ENCODE measurements at regions not wholly inside any gene's neighbourhood (a gene's known extent, or its start where the extent isn't known, plus 50 kb on each side); places are given as distances from the start of the nearest gene placed in this dataset.

DNA sequence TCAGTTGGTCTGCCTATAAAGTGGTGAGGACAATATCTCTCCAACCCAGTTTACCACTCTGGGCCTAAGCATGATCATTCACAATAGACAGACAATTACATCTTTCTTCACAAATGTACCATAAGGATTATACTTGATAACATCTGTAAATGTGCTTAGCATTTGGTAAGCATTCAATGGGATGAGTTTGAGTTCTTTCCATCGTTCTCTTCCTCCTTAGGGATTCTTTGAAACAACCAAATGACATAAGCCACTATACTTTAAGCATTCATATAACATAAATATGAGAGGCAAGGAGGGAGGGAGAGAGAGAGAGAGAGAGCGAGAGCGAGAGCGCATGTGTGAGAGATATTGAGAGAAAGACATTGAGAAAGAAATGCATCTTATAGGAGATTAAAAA is 303.3 kb upstream of the CBLB start:
- TF ChIP-seq POLR2AphosphoS5 (IDR thresholded peaks at IDR 0.05; ENCODE audit: low read depth, low read length) = no peak
- no peak for TF ChIP-seq TEAD4 (IDR thresholded peaks at IDR 0.05; ENCODE audit: borderline replicate concordance, insufficient read depth)
- TF ChIP-seq RFX5 (IDR thresholded peaks at IDR 0.05; ENCODE audit: low read length) = no peak
- no peak for TF ChIP-seq NRF1 (IDR thresholded peaks at IDR 0.05; ENCODE audit: low read depth, low read length)
- TF ChIP-seq, protein P1, sequence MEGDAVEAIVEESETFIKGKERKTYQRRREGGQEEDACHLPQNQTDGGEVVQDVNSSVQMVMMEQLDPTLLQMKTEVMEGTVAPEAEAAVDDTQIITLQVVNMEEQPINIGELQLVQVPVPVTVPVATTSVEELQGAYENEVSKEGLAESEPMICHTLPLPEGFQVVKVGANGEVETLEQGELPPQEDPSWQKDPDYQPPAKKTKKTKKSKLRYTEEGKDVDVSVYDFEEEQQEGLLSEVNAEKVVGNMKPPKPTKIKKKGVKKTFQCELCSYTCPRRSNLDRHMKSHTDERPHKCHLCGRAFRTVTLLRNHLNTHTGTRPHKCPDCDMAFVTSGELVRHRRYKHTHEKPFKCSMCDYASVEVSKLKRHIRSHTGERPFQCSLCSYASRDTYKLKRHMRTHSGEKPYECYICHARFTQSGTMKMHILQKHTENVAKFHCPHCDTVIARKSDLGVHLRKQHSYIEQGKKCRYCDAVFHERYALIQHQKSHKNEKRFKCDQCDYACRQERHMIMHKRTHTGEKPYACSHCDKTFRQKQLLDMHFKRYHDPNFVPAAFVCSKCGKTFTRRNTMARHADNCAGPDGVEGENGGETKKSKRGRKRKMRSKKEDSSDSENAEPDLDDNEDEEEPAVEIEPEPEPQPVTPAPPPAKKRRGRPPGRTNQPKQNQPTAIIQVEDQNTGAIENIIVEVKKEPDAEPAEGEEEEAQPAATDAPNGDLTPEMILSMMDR (IDR thresholded peaks at IDR 0.05) = no peak
- TF ChIP-seq, protein P2, sequence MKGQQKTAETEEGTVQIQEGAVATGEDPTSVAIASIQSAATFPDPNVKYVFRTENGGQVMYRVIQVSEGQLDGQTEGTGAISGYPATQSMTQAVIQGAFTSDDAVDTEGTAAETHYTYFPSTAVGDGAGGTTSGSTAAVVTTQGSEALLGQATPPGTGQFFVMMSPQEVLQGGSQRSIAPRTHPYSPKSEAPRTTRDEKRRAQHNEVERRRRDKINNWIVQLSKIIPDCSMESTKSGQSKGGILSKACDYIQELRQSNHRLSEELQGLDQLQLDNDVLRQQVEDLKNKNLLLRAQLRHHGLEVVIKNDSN (IDR thresholded peaks at IDR 0.05; ENCODE audit: borderline replicate concordance, low read depth) = no peak
- no peak for TF ChIP-seq NFIC (IDR thresholded peaks at IDR 0.05; ENCODE audit: borderline replicate concordance)
- no peak for TF ChIP-seq FOXM1 (IDR thresholded peaks at IDR 0.05; ENCODE audit: low read depth)
- TF ChIP-seq, protein P3, sequence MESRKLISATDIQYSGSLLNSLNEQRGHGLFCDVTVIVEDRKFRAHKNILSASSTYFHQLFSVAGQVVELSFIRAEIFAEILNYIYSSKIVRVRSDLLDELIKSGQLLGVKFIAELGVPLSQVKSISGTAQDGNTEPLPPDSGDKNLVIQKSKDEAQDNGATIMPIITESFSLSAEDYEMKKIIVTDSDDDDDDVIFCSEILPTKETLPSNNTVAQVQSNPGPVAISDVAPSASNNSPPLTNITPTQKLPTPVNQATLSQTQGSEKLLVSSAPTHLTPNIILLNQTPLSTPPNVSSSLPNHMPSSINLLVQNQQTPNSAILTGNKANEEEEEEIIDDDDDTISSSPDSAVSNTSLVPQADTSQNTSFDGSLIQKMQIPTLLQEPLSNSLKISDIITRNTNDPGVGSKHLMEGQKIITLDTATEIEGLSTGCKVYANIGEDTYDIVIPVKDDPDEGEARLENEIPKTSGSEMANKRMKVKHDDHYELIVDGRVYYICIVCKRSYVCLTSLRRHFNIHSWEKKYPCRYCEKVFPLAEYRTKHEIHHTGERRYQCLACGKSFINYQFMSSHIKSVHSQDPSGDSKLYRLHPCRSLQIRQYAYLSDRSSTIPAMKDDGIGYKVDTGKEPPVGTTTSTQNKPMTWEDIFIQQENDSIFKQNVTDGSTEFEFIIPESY (IDR thresholded peaks at IDR 0.05; ENCODE audit: borderline replicate concordance, low read depth) = no peak
- TF ChIP-seq, protein P4, sequence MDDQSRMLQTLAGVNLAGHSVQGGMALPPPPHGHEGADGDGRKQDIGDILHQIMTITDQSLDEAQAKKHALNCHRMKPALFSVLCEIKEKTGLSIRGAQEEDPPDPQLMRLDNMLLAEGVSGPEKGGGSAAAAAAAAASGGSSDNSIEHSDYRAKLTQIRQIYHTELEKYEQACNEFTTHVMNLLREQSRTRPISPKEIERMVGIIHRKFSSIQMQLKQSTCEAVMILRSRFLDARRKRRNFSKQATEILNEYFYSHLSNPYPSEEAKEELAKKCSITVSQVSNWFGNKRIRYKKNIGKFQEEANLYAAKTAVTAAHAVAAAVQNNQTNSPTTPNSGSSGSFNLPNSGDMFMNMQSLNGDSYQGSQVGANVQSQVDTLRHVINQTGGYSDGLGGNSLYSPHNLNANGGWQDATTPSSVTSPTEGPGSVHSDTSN (IDR thresholded peaks at IDR 0.05) = no peak

Data from SK-N-SH (cell line).